ENCODE measurements at regions not wholly inside any gene's neighbourhood (a gene's known extent, or its start where the extent isn't known, plus 50 kb on each side); places are given as distances from the start of the nearest gene placed in this dataset.

- no peaks in the 10 kb centered on the region for H3K36me3 ChIP-seq (replicated peaks in 1 of 2; ENCODE audit: control insufficient read depth in 1 of 2, insufficient read depth in 2 of 2, low read length in 1 of 2)
- no peaks in the 10 kb centered on the region; a peak in 1 of 4 replicates for H3K4me1 ChIP-seq (ENCODE audit: control insufficient read depth in 1 of 2, insufficient read depth in 2 of 2, low read depth in 1 of 2, low read length in 1 of 2)
- no peak overlapping the region for H3K9ac ChIP-seq
- H3F3A ChIP-seq (replicated peaks; ENCODE audit: insufficient read depth) = no peaks in the 10 kb centered on the region
- no peaks in the 10 kb centered on the region for H3K9me2 ChIP-seq
- no peak overlapping the region for H2AFZ ChIP-seq (ENCODE audit: low read depth)
- 60% methylated on average over 1 of the region's 1 CpG for WGBS (ENCODE audit: low lambda C conversion rate)
- no peak overlapping the region for H3K4me2 ChIP-seq
- CTCF ChIA-PET = no interaction called here
- H3K27me3 ChIP-seq (ENCODE audit: insufficient read depth) = no peaks in the 10 kb centered on the region
- H3K79me2 ChIP-seq (ENCODE audit: insufficient read depth) = no peaks in the 10 kb centered on the region
- no peak for DNase-seq
- H4K20me1 ChIP-seq (ENCODE audit: insufficient read depth) = no peaks in the 10 kb centered on the region
- H3K9me3 ChIP-seq = no peaks in the 10 kb centered on the region
- POLR2A ChIA-PET = no interaction called here
- no peak overlapping the region for H3K27ac ChIP-seq (ENCODE audit: low read depth in 2 of 2, low read length in 1 of 2)
- H3K4me3 ChIP-seq (ENCODE audit: low read depth in 2 of 2, low read length in 1 of 2) = no peak overlapping the region
- TF ChIP-seq CTCF (IDR thresholded peaks at IDR 0.05) (no peak), ZBTB33 (IDR thresholded peaks at IDR 0.05; ENCODE audit: borderline replicate concordance, low read depth) (no peak), RXRA (IDR thresholded peaks at IDR 0.05; ENCODE audit: borderline replicate concordance, low read depth) (no peak), TCF12 (IDR thresholded peaks at IDR 0.05) (no peak), IRF3 (IDR thresholded peaks at IDR 0.05; ENCODE audit: low read depth, low read length) (no peak), RFX5 (IDR thresholded peaks at IDR 0.05; ENCODE audit: low read length) (no peak), FOXM1 (IDR thresholded peaks at IDR 0.05; ENCODE audit: low read depth) (no peak), JUND (IDR thresholded peaks at IDR 0.05) (no peak), REST (IDR thresholded peaks at IDR 0.05; ENCODE audit: low read depth, low read length) (no peak), GATA2 (CRISPR knock-in tag; IDR thresholded peaks at IDR 0.05) (no peak), FOSL2 (IDR thresholded peaks at IDR 0.05; ENCODE audit: borderline replicate concordance, low read depth) (no peak), MAX (IDR thresholded peaks at IDR 0.05; ENCODE audit: low read depth) (no peak), NRF1 (IDR thresholded peaks at IDR 0.05; ENCODE audit: low read depth, low read length) (no peak), NFIC (IDR thresholded peaks at IDR 0.05; ENCODE audit: borderline replicate concordance) (no peak), RAD21 (IDR thresholded peaks at IDR 0.05; ENCODE audit: low read length) (no peak), TAF1 (IDR thresholded peaks at IDR 0.05; ENCODE audit: borderline replicate concordance, low read depth, low read length) (no peak), YY1 (IDR thresholded peaks at IDR 0.05; ENCODE audit: low read depth) (no peak), ELF1 (IDR thresholded peaks at IDR 0.05) (no peak)
Measured at GRCh38 chr3:23062582-23062981, 140.5 kb upstream of the UBE2E2 start.

Data from SK-N-SH (cell line).